ENCODE measurements at regions not wholly inside any gene's neighbourhood (a gene's known extent, or its start where the extent isn't known, plus 50 kb on each side); places are given as distances from the start of the nearest gene placed in this dataset.

DNA sequence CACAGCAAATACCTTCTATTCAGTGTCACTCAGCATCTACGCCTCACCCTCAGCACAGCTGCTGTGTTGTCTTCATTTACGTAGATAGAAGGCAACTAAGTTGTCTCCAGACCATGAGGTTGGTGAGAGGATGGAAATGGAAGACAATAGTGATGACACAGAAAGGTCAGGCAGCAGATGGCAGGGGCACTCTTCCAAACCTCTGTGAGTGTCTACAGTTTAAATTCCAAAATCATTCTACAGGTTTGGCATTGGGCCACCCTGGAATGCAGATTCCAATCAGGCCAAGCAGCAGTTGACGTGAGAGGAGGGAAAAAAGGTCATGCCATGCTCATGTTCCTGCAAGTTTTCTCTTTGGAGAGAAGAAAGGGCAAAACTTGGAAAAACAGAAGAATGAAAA lies 68.7 kb upstream of the ADAMTSL1 start:
- DNase-seq: no peak

DNA sequence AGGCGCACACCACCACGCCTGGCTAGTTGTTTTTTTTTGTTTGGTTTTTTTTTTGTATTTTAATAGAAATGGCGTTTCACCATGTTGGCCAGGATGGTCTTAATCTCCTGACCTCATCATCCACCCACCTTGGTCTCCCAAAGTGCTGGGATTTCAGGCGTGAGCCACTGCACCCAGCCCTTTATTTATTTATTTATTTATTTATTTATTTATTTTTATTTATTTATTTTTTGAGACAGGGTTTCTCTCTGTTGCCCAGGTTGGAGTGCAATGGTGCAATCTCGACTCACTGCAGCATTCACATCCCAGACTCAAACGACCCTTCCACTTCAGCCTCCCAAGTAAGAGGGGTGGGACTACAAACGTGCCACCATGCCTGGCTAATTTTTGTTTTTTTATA lies 63.0 kb upstream of the ADAMTSL1 start:
- DNase-seq: no peak

DNA sequence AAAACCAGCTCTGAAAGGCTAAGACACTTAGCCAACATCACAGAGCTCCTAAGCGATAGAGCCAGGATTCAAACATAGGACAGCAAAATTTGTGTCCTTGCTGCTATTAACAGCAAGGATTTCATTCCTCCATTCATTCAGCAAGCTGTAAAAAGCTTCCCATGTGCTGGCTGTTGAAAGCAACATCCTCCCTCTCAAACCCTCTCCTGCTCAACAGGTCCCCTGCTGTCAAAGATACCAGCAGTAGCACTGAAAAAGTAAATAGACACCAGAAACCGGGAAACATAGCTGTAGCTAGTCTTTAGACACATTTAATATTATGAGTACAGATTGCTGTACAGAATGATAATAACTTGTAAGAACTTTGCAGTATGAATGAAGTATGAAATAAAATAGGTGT lies 52.6 kb upstream of the ADAMTSL1 start:
- DNase-seq: no peak

DNA sequence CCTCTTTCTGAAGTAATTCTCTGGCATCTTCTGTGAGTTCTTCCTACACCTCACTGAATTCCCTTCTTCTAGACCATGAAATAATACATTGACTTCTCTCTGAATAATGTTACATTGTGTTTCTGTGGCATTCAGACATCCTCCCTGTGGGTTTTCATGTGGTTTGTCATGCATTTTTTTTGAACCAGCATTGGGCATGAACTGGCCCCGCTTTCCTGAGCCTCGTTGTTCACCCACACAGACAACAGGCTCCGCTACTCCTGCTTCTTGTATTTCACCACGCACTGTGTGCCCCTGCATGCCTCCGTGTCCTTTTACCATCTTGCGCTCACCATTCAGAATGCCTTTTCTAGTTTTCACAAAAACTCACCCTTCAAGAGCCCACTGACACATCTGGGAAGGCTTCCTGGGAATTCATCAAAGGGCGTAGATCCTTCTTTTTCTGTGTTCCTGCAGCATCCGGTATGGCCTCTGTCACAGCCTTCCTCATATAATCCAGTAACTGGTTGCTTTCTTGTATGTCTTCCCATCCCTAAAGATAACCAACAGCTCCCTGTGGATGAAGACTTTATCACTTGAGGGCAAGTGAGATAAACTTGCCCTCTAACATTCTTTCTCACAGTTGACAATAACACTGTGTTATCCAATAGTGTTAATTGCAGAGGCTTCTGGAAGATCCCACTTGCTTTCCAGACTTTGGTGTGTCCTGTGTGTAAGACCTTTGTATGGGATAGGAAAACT lies 51.5 kb upstream of the ADAMTSL1 start:
- no peak for DNase-seq

DNA sequence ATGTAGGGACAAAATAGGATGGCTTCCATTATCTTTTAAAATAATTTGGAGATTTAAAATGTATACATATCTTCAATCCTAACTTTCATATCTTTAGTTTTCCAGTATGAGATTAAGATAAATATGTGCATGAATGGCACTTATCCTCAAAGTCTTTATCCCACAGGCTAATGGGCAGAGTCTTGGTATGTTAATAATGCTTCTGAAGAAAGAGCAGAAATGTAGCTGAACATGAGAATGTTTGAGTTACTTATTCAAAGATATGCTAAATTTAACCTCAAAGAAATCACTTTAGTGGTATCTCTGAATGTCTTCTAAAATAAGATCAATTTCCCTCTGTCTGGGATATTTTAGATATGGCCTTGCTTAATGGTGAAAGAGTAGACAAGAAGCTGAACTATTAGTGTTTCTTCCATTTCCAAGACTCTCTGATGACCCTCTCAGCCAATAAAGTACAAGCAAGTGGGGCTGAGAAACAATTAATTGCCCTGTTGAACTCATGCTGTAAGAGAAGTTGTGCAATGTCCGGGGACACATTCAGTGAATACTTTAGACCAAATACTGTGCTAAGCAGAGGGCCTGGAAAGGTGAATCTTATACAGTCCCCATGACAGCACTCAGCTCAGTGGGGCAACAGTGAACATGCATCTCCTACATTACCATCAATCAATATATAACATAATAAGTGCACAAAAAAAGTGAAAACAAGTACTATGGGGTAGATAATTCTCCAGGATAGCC lies 50.0 kb upstream of the ADAMTSL1 start:
- no peak for DNase-seq

Data from NK-92 treated with Interleukin-12 subunit alpha and Interleukin-12 subunit beta, amount 100 ng/mL, for 24 hours (cell line).